A673 (cell line): ENCODE measurements at regions not wholly inside any gene's neighbourhood (a gene's known extent, or its start where the extent isn't known, plus 50 kb on each side); places are given as distances from the start of the nearest gene placed in this dataset.

Source experiments
- BruUV-seq: library from RNA; stranded (reverse); fragments of 400-500 nt; replicated peaks from 2 replicates; lab custom pipeline; 2021; lab: Mats Ljungman, UMichigan
- CTCF ChIA-PET: fragments of 300-600 bp; sonication (Branson Sonifier 250); formaldehyde crosslinking; loops from one replicate; lab custom pipeline; 2022; ENCODE audit warnings: antibody characterized with exemption; lab: Charles Lee
- POLR2A ChIA-PET: fragments of 300-600 bp; sonication (Branson Sonifier 250); formaldehyde crosslinking; loops from one replicate; lab custom pipeline; 2022; ENCODE audit warnings: antibody characterized with exemption; ENCODE audit not compliant: low non-redundant PET; lab: Charles Lee
- DNase-seq: peaks from one replicate; pipeline ENCODE4 v3.0.0-alpha.2; 2015; ENCODE audit warnings: low spot score
- H3K27ac ChIP-seq: fragments of 200-600 bp; sonication (generic); 2 replicates; pipeline ENCODE4 v1.5.1; 2016; ENCODE audit warnings: mixed run types, low read depth, mild to moderate bottlenecking, mixed read lengths, antibody characterized with exemption, low read length; ENCODE audit not compliant: poor library complexity, severe bottlenecking
- H3K27me3 ChIP-seq: fragments of 200-600 bp; sonication (generic); replicated peaks from 2 replicates; pipeline ENCODE4 v1.6.1; 2017; ENCODE audit warnings: mixed run types, low read depth, mild to moderate bottlenecking, mixed read lengths, antibody characterized with exemption, low read length; ENCODE audit not compliant: insufficient read depth, poor library complexity
- H3K36me3 ChIP-seq: fragments of 200-600 bp; sonication (generic); 2 replicates; pipeline ENCODE4 v1.6.1; 2016; ENCODE audit warnings: mixed run types, mild to moderate bottlenecking, mixed read lengths, antibody characterized with exemption, low read length; ENCODE audit not compliant: insufficient read depth, poor library complexity, severe bottlenecking
- H3K4me1 ChIP-seq: fragments of 200-600 bp; sonication (generic); 2 replicates; pipeline ENCODE4 v1.6.1; 2017; ENCODE audit warnings: mixed run types, mild to moderate bottlenecking, mixed read lengths, antibody characterized with exemption, low read length; ENCODE audit not compliant: insufficient read depth, poor library complexity, severe bottlenecking
- H3K4me3 ChIP-seq: fragments of 200-600 bp; sonication (generic); 2 replicates; pipeline ENCODE4 v1.5.1; 2016; ENCODE audit warnings: low read depth, mixed run types, mild to moderate bottlenecking, mixed read lengths, low read length; ENCODE audit not compliant: poor library complexity, severe bottlenecking
- H3K9me3 ChIP-seq: fragments of 200-600 bp; sonication (generic); 2 replicates; pipeline ENCODE4 v1.6.1; 2016; ENCODE audit warnings: mixed run types, low read depth, mild to moderate bottlenecking, mixed read lengths, antibody characterized with exemption, low read length; ENCODE audit not compliant: poor library complexity, severe bottlenecking
- EZH2 ChIP-seq: fragments of 200-600 bp; sonication (generic); IDR thresholded peaks from 2 replicates; pipeline ENCODE4 v1.6.1; 2017; ENCODE audit warnings: borderline replicate concordance, low read depth, mild to moderate bottlenecking, mixed read lengths, antibody characterized with exemption, low read length; ENCODE audit not compliant: poor library complexity, severe bottlenecking
- intact Hi-C: fragments of 100-400 bp; cut with micrococcal nuclease; formaldehyde crosslinking; loops from one replicate; pipeline ENCODE4 v1.10.0; 2022; ENCODE audit not compliant: unreplicated experiment
- TF ChIP-seq, protein P1 (sequence below): fragments of 300-800, 200-600 bp; sonication (generic); conservative IDR thresholded peaks from 2 replicates; pipeline ENCODE4 v1.5.1; 2017; ENCODE audit warnings: low read depth, mild to moderate bottlenecking, antibody characterized with exemption, low read length, moderate library complexity, mixed read lengths

DNA sequence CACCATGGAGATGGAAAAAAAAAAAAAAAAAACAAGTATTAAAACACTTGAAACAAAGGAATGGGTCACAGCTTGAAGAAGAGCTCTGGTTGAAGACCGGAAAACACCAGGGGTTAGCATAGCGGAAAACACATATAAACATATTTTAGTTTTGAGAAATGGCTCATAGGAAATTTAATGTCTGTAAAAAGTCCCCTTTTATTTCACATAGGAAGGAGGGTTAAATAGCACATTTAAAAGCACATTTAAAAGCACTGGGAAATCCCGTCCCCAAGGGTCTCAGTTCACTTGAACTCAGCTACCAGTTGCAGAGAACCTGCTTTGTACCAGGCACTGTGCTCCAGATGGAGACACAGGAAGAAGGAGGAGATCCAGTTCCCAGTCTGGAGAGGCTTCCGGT, 65.5 kb downstream of the KCNE4 start:
- Histone ChIP-seq H3K4me3 (no peak overlapping the region), H3K36me3 (no peaks in the 10 kb centered on the region), H3K27me3 (no peaks in the 10 kb centered on the region), H3K9me3 (no peaks in the 10 kb centered on the region), H3K27ac (peak overlapping the region; percentile 79), H3K4me1 (peaks cover 93% of the 10 kb centered on the region)
- ChIA-PET CTCF (interaction anchor here (0.6 to 1.2 kb wide), 3 partner anchors 64 to 484 kb away, joined by 3 to 7 read pairs (median 3); partner anchors contain the start of gene SCG2), POLR2A (interaction anchor here (0.9 kb wide), 1 partner anchor 53 kb away, joined by 22 read pairs; no protein-coding TSS in a partner anchor)
- peak; percentile 98 for DNase-seq
- BruUV-seq: no TSS peak
- TF ChIP-seq EZH2: no peak
- TF ChIP-seq, protein P1, sequence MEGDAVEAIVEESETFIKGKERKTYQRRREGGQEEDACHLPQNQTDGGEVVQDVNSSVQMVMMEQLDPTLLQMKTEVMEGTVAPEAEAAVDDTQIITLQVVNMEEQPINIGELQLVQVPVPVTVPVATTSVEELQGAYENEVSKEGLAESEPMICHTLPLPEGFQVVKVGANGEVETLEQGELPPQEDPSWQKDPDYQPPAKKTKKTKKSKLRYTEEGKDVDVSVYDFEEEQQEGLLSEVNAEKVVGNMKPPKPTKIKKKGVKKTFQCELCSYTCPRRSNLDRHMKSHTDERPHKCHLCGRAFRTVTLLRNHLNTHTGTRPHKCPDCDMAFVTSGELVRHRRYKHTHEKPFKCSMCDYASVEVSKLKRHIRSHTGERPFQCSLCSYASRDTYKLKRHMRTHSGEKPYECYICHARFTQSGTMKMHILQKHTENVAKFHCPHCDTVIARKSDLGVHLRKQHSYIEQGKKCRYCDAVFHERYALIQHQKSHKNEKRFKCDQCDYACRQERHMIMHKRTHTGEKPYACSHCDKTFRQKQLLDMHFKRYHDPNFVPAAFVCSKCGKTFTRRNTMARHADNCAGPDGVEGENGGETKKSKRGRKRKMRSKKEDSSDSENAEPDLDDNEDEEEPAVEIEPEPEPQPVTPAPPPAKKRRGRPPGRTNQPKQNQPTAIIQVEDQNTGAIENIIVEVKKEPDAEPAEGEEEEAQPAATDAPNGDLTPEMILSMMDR: no peak
- intact Hi-C loops: loop anchor here (1.0 to 5.0 kb wide), 4 partner anchors 63 to 629 kb away; no protein-coding TSS in a partner anchor

DNA sequence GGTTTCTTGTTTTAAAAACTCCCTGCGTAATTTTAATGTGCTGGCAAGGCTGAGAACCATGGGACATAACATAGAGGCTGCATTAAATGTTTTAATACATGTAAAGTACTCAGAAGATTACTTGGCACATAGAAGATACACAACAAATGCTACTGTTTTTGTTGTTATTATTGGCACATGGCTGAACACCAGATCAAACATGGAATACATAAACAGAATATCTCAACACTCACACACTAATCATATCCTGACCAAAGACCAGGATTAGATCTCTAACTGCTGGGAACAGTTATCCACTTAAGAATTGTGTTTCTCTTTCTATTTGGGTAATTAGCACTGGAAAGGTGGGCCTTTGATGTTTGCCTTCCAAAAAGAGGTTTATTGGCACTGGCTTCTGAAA, 69.3 kb downstream of the KCNE4 start:
- ChIA-PET POLR2A (no interaction called here), CTCF (no interaction called here)
- intact Hi-C loops: no loop called here
- Histone ChIP-seq H3K27ac (no peak overlapping the region), H3K9me3 (no peaks in the 10 kb centered on the region), H3K36me3 (no peaks in the 10 kb centered on the region), H3K4me1 (peaks cover 93% of the 10 kb centered on the region), H3K4me3 (no peak overlapping the region), H3K27me3 (no peaks in the 10 kb centered on the region)
- BruUV-seq: no TSS peak
- DNase-seq: no peak
- no peak for TF ChIP-seq EZH2

DNA sequence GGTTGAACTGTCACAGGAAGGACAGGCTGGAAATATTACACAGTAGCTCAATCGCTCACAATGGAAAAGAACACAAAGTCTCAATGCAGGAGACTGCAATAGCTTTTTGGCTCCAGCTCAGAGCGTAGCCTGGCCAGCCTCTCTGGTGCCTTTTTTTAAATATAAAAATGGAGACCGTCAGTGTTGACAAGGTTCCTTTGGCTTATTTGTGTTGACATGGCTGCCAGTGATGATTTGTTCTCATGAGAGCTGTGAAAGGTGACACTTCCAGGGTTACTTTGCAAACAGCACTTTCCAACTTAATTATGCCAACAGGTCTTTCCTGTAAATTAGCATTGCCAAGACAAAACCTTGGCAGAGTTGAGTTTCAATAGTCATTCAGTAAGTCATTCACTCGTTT, 70.8 kb downstream of the KCNE4 start:
- Histone ChIP-seq H3K9me3 (no peaks in the 10 kb centered on the region), H3K4me3 (no peak overlapping the region), H3K27me3 (no peaks in the 10 kb centered on the region), H3K4me1 (peaks cover 85% of the 10 kb centered on the region), H3K27ac (peak overlapping the region; percentile 84), H3K36me3 (no peaks in the 10 kb centered on the region)
- ChIA-PET CTCF (no interaction called here), POLR2A (no interaction called here)
- BruUV-seq: no TSS peak
- DNase-seq: peak; percentile 44
- intact Hi-C loops: no loop called here
- TF ChIP-seq, protein P1: no peak
- TF ChIP-seq EZH2: no peak
